PFSK-1 (cell line): ENCODE measurements at regions not wholly inside any gene's neighbourhood (a gene's known extent, or its start where the extent isn't known, plus 50 kb on each side); places are given as distances from the start of the nearest gene placed in this dataset.

Source experiments
- FOXP2 ChIP-seq: optimal IDR thresholded peaks from 2 replicates; pipeline ENCODE3; 2011; ENCODE audit warnings: borderline replicate concordance, control low read depth, inconsistent platforms; ENCODE audit not compliant: insufficient read depth; ENCODE audit errors: extremely low read length, extremely low read depth
- POLR2AphosphoS5 ChIP-seq: IDR thresholded peaks from 2 replicates; pipeline ENCODE4 v1.6.1; 2012; ENCODE audit warnings: low read depth, mild to moderate bottlenecking, control low read depth, low read length, moderate library complexity
- SIN3A ChIP-seq: IDR thresholded peaks from 2 replicates; pipeline ENCODE4 v1.6.1; 2012; ENCODE audit warnings: mild to moderate bottlenecking, low read length, moderate library complexity, borderline replicate concordance; ENCODE audit not compliant: insufficient read depth
- TAF1 ChIP-seq: IDR thresholded peaks from 2 replicates; pipeline ENCODE4 v1.6.1; 2012; ENCODE audit warnings: low read length, control low read depth, borderline replicate concordance; ENCODE audit not compliant: insufficient read depth
- TF ChIP-seq, protein P1 (sequence below), 2 experiments: IDR thresholded peaks; 2 replicates each; pipeline versions ENCODE4 v1.6.1 to v1.8.0; 2011 to 2012; ENCODE audit warnings: low read depth in 2 of 2, low read length in 2 of 2, control low read depth in 1 of 2, inconsistent platforms in 1 of 2, mild to moderate bottlenecking in 1 of 2, moderate library complexity in 1 of 2; ENCODE audit not compliant: insufficient read depth in 1 of 2

DNA sequence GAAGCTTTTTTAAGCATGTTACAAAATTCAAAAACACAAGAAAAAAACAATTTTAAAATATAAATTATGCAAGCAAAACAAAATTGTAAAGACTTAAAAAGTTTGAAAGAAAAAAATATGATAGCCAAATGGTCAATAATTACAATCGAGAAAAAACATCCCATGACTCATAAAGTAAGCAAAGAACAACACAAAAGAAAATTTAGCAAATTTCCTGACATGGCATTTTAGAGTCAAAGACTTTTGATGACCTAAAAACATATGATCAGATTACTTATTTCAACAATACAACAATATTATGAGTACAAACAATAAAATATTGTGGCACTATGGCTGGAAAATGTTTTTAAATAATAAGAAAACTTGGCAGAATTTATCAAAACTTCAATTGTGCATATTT is 312.1 kb upstream of the MEOX2 start:
- TF ChIP-seq FOXP2: no peak
- TF ChIP-seq, protein P1, sequence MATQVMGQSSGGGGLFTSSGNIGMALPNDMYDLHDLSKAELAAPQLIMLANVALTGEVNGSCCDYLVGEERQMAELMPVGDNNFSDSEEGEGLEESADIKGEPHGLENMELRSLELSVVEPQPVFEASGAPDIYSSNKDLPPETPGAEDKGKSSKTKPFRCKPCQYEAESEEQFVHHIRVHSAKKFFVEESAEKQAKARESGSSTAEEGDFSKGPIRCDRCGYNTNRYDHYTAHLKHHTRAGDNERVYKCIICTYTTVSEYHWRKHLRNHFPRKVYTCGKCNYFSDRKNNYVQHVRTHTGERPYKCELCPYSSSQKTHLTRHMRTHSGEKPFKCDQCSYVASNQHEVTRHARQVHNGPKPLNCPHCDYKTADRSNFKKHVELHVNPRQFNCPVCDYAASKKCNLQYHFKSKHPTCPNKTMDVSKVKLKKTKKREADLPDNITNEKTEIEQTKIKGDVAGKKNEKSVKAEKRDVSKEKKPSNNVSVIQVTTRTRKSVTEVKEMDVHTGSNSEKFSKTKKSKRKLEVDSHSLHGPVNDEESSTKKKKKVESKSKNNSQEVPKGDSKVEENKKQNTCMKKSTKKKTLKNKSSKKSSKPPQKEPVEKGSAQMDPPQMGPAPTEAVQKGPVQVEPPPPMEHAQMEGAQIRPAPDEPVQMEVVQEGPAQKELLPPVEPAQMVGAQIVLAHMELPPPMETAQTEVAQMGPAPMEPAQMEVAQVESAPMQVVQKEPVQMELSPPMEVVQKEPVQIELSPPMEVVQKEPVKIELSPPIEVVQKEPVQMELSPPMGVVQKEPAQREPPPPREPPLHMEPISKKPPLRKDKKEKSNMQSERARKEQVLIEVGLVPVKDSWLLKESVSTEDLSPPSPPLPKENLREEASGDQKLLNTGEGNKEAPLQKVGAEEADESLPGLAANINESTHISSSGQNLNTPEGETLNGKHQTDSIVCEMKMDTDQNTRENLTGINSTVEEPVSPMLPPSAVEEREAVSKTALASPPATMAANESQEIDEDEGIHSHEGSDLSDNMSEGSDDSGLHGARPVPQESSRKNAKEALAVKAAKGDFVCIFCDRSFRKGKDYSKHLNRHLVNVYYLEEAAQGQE (IDR thresholded peaks at IDR 0.05; ENCODE audit: insufficient read depth in 1 of 2, low read depth in 2 of 2, low read length in 2 of 2): no peak

DNA sequence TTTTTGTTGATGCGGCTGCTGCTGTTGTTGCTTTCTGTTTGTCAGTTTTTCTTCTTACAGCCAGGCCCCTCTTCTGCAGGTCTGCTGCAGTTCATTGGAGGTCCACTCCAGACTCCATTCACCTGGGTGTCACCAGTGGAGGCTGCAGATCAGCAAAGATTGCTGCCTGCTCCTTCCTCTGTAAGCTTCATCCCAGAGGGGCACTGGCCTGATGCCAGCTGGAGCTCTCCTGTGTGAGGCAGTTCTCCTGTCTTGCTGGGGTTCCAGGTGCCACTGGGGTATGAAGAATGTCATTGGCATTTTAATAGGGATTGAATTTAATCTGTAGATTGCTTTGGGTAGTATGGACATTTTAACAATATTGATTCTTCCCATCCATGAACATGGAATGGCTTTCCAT is 308.5 kb upstream of the MEOX2 start:
- no peak for TF ChIP-seq POLR2AphosphoS5
- no peak for TF ChIP-seq SIN3A
- TF ChIP-seq TAF1: no peak
- TF ChIP-seq, protein P1 (IDR thresholded peaks at IDR 0.05; ENCODE audit: insufficient read depth in 1 of 2, low read depth in 2 of 2, low read length in 2 of 2): no peak
- TF ChIP-seq FOXP2: no peak

DNA sequence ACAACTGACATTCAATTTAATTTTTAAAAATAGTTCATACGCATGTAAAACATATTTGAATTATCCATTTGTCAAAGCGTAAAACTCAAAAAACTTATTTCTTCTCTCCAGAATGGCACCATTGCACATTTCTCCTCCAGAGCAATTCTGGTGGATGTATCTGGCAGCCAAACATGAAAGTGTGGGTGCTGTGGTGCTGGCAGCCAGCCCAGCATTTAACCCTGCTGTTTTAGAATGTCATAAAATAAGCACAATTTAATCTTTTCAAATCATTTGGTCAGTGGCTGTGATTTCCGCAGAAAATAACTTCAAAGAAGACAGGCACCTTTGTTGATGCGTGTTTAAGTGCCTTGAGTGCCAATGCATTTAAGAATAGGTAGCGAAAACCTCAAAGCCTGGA is 302.7 kb upstream of the MEOX2 start:
- TF ChIP-seq FOXP2 (no peak), SIN3A (no peak), POLR2AphosphoS5 (no peak), TAF1 (no peak)
- TF ChIP-seq, protein P1 (IDR thresholded peaks at IDR 0.05; ENCODE audit: insufficient read depth in 1 of 2, low read depth in 2 of 2, low read length in 2 of 2): no peak

DNA sequence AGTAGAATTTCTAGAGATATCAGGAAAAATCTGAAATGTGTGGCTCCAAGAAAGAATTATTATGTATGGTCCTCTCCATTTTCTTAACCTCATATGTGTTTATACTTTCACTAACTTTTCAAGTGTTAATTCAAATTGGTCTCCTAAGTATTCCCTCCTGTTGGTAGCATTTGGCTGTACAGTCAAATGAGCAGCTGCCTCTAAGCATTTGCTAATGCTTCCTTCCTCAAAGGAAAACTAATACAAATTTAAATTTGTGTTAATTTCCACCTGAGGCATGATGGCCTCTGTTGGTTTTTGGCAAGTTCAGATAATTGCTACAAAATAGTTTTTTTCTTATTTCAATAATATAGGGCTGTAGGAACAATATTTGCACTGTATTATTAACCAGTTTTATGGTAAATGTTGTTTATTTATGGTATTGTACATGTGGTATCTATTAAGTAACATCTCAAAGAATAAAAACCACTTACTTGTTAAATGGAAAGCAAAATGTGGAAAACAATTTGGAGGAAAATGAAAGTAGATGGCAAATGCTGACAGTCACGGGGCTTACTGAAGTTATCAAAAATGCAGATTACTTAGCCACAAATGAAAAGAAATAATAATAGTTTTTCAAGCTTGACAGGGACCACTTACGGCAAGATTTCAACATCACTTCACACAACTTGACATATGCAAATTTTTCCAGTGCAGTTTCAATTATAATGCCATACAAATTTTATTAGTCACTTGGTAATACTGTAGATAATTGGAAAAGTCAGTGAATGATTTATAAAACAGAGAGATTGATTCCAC is 299.3 kb upstream of the MEOX2 start:
- TF ChIP-seq POLR2AphosphoS5 (no peak), TAF1 (no peak)

DNA sequence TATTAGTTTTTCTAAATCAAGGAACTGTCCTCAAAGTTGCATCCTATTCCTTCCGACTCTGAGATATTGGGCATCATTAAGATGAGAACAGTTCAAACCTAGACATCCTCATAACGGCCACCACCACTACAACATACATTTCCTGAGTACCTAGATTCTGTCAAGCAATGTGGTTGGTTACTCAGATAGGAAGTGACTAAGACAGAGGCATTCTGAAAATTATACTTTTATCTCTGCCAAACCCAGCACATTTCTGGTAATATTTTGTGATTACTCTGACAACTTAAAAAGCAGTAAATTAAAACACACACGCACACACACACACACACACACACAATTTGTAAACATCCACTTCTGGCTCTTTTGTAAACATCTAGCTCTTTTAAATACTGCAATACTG is 291.2 kb upstream of the MEOX2 start:
- TF ChIP-seq SIN3A (no peak), POLR2AphosphoS5 (no peak), FOXP2 (no peak), TAF1 (no peak)
- TF ChIP-seq, protein P1 (IDR thresholded peaks at IDR 0.05; ENCODE audit: insufficient read depth in 1 of 2, low read depth in 2 of 2, low read length in 2 of 2): no peak
